Endothelial cell of umbilical vein (primary cell): ENCODE measurements at regions not wholly inside any gene's neighbourhood (a gene's known extent, or its start where the extent isn't known, plus 50 kb on each side); places are given as distances from the start of the nearest gene placed in this dataset.

Experiments
- BruUV-seq: library from RNA; stranded (reverse); fragments of 400-500 nt; replicated peaks from 2 replicates; lab custom pipeline; 2021; lab: Mats Ljungman, UMichigan
- CTCF ChIA-PET: fragments of 300-600, 350-600 bp; sonication (Branson Sonifier 250); formaldehyde crosslinking; loops from one replicate; lab custom pipeline; 2021; ENCODE audit warnings: antibody characterized with exemption, inconsistent platforms; lab: Charles Lee
- POLR2A ChIA-PET: fragments of 300-600, 350-600 bp; sonication (Branson Sonifier 250); formaldehyde crosslinking; loops from one replicate; lab custom pipeline; 2021; ENCODE audit warnings: antibody characterized with exemption, inconsistent platforms; lab: Charles Lee
- DNase-seq: peaks from one replicate; pipeline ENCODE4 v3.0.0-alpha.2; 2011; ENCODE audit warnings: low read depth, low spot score
- FAIRE-seq: peaks from 2 replicates; lab custom pipeline; 2011; peaks lifted over from hg19 to GRCh38; lab: Jason Lieb, UNC
- H2AFZ ChIP-seq: 2 replicates; pipeline ENCODE4 v1.6.0; 2012; ENCODE audit warnings: low read depth, low read length, control low read depth, inconsistent platforms
- H3K27ac ChIP-seq: 2 replicates; pipeline ENCODE4 v1.5.1; 2011; ENCODE audit warnings: low read depth, mild to moderate bottlenecking, control low read depth, low read length, moderate library complexity; ENCODE audit not compliant: insufficient read depth
- H3K27me3 ChIP-seq, 2 experiments: 2 replicates each; pipeline versions ENCODE4 v1.6.0 to v1.6.1; 2011; ENCODE audit warnings: low read length in 2 of 2, mixed read lengths in 1 of 2; ENCODE audit not compliant: control insufficient read depth in 2 of 2, insufficient read depth in 2 of 2
- H3K36me3 ChIP-seq, 2 experiments: 2 replicates in 1 of 2; 3 replicates in 1 of 2; pipeline ENCODE4 v1.5.1; 2011; ENCODE audit warnings: low read length in 2 of 2, mild to moderate bottlenecking in 1 of 2, moderate library complexity in 1 of 2; ENCODE audit not compliant: control insufficient read depth in 2 of 2, insufficient read depth in 2 of 2; ENCODE audit errors: extremely low read depth in 1 of 2
- H3K4me1 ChIP-seq: 3 replicates; pipeline ENCODE4 v1.5.1; 2011; ENCODE audit warnings: mild to moderate bottlenecking, low read length; ENCODE audit not compliant: control insufficient read depth, insufficient read depth; ENCODE audit errors: extremely low read depth
- H3K4me2 ChIP-seq: 2 replicates; pipeline ENCODE4 v1.6.1; 2011; ENCODE audit warnings: low read length, control low read depth, mixed read lengths; ENCODE audit not compliant: insufficient read depth
- H3K4me3 ChIP-seq, 3 experiments: fragments of 200-600 bp in 1 of 3; sonication (generic), shearing (Covaris generic) in 1 of 3; replicated peaks in 1 of 3; 2 replicates each; pipeline ENCODE4 v1.5.1; 2011 to 2016; ENCODE audit warnings: control low read depth in 3 of 3, low read length in 3 of 3, mild to moderate bottlenecking in 2 of 3, inconsistent platforms in 1 of 3, low read depth in 1 of 3, moderate library complexity in 1 of 3; ENCODE audit not compliant: insufficient read depth in 1 of 3
- H3K79me2 ChIP-seq: 2 replicates; pipeline ENCODE4 v1.6.0; 2012; ENCODE audit warnings: low read length, inconsistent platforms; ENCODE audit not compliant: control insufficient read depth, insufficient read depth
- H3K9ac ChIP-seq: replicated peaks from 2 replicates; pipeline ENCODE3; 2011; ENCODE audit warnings: low read length, control low read depth; ENCODE audit not compliant: insufficient read depth; ENCODE audit errors: extremely low read depth
- H3K9me1 ChIP-seq: replicated peaks from 3 replicates; pipeline ENCODE4 v1.6.0; 2011; ENCODE audit warnings: mild to moderate bottlenecking, low read length; ENCODE audit not compliant: control insufficient read depth, insufficient read depth; ENCODE audit errors: extremely low read depth
- H3K9me3 ChIP-seq: replicated peaks from 2 replicates; pipeline ENCODE4 v1.5.1; 2012; ENCODE audit warnings: low read length, inconsistent platforms; ENCODE audit not compliant: control insufficient read depth, insufficient read depth
- H4K20me1 ChIP-seq: replicated peaks from 2 replicates; pipeline ENCODE3; 2011; ENCODE audit warnings: mild to moderate bottlenecking, low read length; ENCODE audit not compliant: control insufficient read depth, insufficient read depth; ENCODE audit errors: extremely low read depth
- CTCF ChIP-seq, 2 donors: IDR thresholded peaks; 1 replicate in 1 of 2; 2 replicates in 1 of 2; pipeline ENCODE4 v1.5.1; 2011; ENCODE audit warnings: low read length in 2 of 2, mild to moderate bottlenecking in 2 of 2, moderate library complexity in 2 of 2, control low read depth in 1 of 2, inconsistent platforms in 1 of 2, low read depth in 1 of 2; ENCODE audit not compliant: insufficient read depth in 1 of 2; ENCODE audit errors: extremely low read depth in 1 of 2
- EZH2 ChIP-seq: IDR thresholded peaks from 2 replicates; pipeline ENCODE4 v1.6.1; 2012; ENCODE audit warnings: borderline replicate concordance, low read depth, mild to moderate bottlenecking, moderate library complexity, low read length, inconsistent platforms; ENCODE audit not compliant: severe bottlenecking
- FOS ChIP-seq: IDR thresholded peaks from 2 replicates; pipeline ENCODE4 v1.6.1; 2011; ENCODE audit warnings: mild to moderate bottlenecking, low read length, moderate library complexity, borderline replicate concordance; ENCODE audit not compliant: insufficient read depth
- GATA2 ChIP-seq: IDR thresholded peaks from 2 replicates; pipeline ENCODE4 v1.7.0; 2011; ENCODE audit warnings: low read depth, mild to moderate bottlenecking, moderate library complexity, mixed read lengths, low read length; ENCODE audit not compliant: insufficient read length, insufficient read depth
- JUN ChIP-seq: IDR thresholded peaks from 2 replicates; pipeline ENCODE4 v1.6.1; 2011; ENCODE audit warnings: borderline replicate concordance, low read depth; ENCODE audit not compliant: insufficient read length, insufficient read depth
- MAX ChIP-seq: IDR thresholded peaks from 2 replicates; pipeline ENCODE4 v1.6.1; 2011; ENCODE audit not compliant: insufficient read depth, insufficient read length
- MYC ChIP-seq: IDR thresholded peaks from one replicate; pipeline ENCODE4 v1.6.1; 2011; ENCODE audit warnings: mild to moderate bottlenecking, low read depth, low read length
- POLR2A ChIP-seq: IDR thresholded peaks from 2 replicates; pipeline ENCODE4 v1.6.1; 2012; ENCODE audit warnings: low read depth, mild to moderate bottlenecking, control low read depth, low read length
- POLR2AphosphoS5 ChIP-seq: IDR thresholded peaks from 2 replicates; pipeline ENCODE4 v1.6.1; 2012; ENCODE audit warnings: low read depth, mild to moderate bottlenecking, control low read depth, low read length, moderate library complexity; ENCODE audit not compliant: insufficient read depth
- dilution Hi-C: fragments of 300-500 bp; cut with MboI; formaldehyde crosslinking; loops from one replicate; pipeline ENCODE4 v1.15.0; 2019; ENCODE audit warnings: low sequenced_read_pairs; ENCODE audit not compliant: extremely low pct_ligation_motif_present
- intact Hi-C: fragments of 100-400 bp; cut with micrococcal nuclease; formaldehyde crosslinking; loops from one replicate; pipeline ENCODE4 v1.10.0; 2022

GRCh38 chr1:198860371-198860770, 221.5 kb downstream of the PTPRC start:
- Histone ChIP-seq H4K20me1 (no peaks in the 10 kb centered on the region), H3K9ac (no peak overlapping the region), H3K9me1 (no peaks in the 10 kb centered on the region), H3K4me2 (no peak overlapping the region), H3K79me2 (peaks cover 44% of the 10 kb centered on the region), H3K27me3 (no peaks in the 10 kb centered on the region), H3K27ac (no peak overlapping the region), H3K36me3 (peaks cover 8 to 12% of the 10 kb centered on the region in 2 experiments), H3K4me1 (no peaks in the 10 kb centered on the region), H2AFZ (no peak overlapping the region), H3K4me3 (no peak overlapping the region), H3K9me3 (no peaks in the 10 kb centered on the region)
- DNase-seq (no peak), FAIRE-seq (no peak)
- POLR2A ChIA-PET = no interaction called here
- BruUV-seq = no TSS peak
- CTCF ChIA-PET = no interaction called here
- no peak for TF ChIP-seq FOS
- TF ChIP-seq POLR2AphosphoS5 = no peak
- no peak for TF ChIP-seq CTCF (IDR thresholded peaks at IDR 0.05; ENCODE audit: extremely low read depth in 1 of 2, insufficient read depth in 1 of 2, low read depth in 1 of 2, low read length in 2 of 2)
- TF ChIP-seq POLR2A = no peak
- no peak for TF ChIP-seq MYC
- no peak for TF ChIP-seq EZH2
- TF ChIP-seq MAX = no peak
- TF ChIP-seq GATA2 = no peak
- TF ChIP-seq JUN = no peak
- dilution Hi-C loops (no loop called here), intact Hi-C loops (no loop called here)
